Liver (tissue), 3 donors: ENCODE measurements at regions not wholly inside any gene's neighbourhood (a gene's known extent, or its start where the extent isn't known, plus 50 kb on each side); places are given as distances from the start of the nearest gene placed in this dataset.

Experiments
- RXRA ChIP-seq, 2 donors: IDR thresholded peaks; 2 replicates each; pipeline ENCODE4 v1.6.1; 2017 to 2018; ENCODE audit warnings: antibody characterized with exemption in 2 of 2, mild to moderate bottlenecking in 1 of 2
- SP1 ChIP-seq: IDR thresholded peaks from 2 replicates; pipeline ENCODE4 v1.6.1; 2018; ENCODE audit warnings: antibody characterized with exemption, mild to moderate bottlenecking
- TAF1 ChIP-seq: conservative IDR thresholded peaks from 2 replicates; pipeline ENCODE4 v1.6.1; 2016; ENCODE audit warnings: antibody characterized with exemption, mild to moderate bottlenecking
- TF ChIP-seq, protein P1 (sequence below): IDR thresholded peaks from 2 replicates; pipeline ENCODE4 v1.6.1; 2016; ENCODE audit warnings: antibody characterized with exemption
- TF ChIP-seq, protein P2 (sequence below): fragments of 150-350 bp; IDR thresholded peaks from 2 replicates; pipeline ENCODE4 v1.5.1; 2017; ENCODE audit warnings: improper control_type of control experiment, low read depth, low read length; ENCODE audit not compliant: missing input control
- TF ChIP-seq, protein P3 (sequence below): IDR thresholded peaks from 2 replicates; pipeline ENCODE4 v1.6.1; 2016; ENCODE audit warnings: antibody characterized with exemption, mild to moderate bottlenecking
- TF ChIP-seq, protein P4 (sequence below): IDR thresholded peaks from 2 replicates; pipeline ENCODE4 v1.6.1; 2016; ENCODE audit warnings: antibody characterized with exemption
- donor health status: healthy.
- donor health status: healthy.

DNA sequence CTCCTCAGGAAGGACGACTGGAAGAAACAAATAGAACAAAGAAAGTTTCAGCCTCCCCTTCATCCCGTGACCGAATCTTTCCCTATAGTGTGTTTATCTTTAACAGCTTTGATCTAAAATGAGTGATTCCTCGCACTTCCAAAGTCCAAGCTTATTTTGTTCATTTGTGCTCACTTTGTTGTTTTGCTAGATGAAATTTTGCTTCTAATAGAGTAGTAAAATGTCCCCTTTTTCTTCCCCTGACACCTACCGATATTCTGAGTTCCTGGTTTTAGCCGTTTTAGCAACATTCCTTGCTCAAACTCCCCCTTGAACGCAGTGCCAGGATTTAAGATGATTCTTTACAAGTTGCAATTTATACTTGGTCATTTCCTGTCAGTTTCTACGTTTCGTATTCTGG, 204.2 kb downstream of the FGF9 start:
- TF ChIP-seq, protein P1, sequence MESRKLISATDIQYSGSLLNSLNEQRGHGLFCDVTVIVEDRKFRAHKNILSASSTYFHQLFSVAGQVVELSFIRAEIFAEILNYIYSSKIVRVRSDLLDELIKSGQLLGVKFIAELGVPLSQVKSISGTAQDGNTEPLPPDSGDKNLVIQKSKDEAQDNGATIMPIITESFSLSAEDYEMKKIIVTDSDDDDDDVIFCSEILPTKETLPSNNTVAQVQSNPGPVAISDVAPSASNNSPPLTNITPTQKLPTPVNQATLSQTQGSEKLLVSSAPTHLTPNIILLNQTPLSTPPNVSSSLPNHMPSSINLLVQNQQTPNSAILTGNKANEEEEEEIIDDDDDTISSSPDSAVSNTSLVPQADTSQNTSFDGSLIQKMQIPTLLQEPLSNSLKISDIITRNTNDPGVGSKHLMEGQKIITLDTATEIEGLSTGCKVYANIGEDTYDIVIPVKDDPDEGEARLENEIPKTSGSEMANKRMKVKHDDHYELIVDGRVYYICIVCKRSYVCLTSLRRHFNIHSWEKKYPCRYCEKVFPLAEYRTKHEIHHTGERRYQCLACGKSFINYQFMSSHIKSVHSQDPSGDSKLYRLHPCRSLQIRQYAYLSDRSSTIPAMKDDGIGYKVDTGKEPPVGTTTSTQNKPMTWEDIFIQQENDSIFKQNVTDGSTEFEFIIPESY, result no peak
- TF ChIP-seq, protein P2, sequence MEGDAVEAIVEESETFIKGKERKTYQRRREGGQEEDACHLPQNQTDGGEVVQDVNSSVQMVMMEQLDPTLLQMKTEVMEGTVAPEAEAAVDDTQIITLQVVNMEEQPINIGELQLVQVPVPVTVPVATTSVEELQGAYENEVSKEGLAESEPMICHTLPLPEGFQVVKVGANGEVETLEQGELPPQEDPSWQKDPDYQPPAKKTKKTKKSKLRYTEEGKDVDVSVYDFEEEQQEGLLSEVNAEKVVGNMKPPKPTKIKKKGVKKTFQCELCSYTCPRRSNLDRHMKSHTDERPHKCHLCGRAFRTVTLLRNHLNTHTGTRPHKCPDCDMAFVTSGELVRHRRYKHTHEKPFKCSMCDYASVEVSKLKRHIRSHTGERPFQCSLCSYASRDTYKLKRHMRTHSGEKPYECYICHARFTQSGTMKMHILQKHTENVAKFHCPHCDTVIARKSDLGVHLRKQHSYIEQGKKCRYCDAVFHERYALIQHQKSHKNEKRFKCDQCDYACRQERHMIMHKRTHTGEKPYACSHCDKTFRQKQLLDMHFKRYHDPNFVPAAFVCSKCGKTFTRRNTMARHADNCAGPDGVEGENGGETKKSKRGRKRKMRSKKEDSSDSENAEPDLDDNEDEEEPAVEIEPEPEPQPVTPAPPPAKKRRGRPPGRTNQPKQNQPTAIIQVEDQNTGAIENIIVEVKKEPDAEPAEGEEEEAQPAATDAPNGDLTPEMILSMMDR, result no peak
- no peak for TF ChIP-seq RXRA (IDR thresholded peaks at IDR 0.05)
- TF ChIP-seq, protein P3, sequence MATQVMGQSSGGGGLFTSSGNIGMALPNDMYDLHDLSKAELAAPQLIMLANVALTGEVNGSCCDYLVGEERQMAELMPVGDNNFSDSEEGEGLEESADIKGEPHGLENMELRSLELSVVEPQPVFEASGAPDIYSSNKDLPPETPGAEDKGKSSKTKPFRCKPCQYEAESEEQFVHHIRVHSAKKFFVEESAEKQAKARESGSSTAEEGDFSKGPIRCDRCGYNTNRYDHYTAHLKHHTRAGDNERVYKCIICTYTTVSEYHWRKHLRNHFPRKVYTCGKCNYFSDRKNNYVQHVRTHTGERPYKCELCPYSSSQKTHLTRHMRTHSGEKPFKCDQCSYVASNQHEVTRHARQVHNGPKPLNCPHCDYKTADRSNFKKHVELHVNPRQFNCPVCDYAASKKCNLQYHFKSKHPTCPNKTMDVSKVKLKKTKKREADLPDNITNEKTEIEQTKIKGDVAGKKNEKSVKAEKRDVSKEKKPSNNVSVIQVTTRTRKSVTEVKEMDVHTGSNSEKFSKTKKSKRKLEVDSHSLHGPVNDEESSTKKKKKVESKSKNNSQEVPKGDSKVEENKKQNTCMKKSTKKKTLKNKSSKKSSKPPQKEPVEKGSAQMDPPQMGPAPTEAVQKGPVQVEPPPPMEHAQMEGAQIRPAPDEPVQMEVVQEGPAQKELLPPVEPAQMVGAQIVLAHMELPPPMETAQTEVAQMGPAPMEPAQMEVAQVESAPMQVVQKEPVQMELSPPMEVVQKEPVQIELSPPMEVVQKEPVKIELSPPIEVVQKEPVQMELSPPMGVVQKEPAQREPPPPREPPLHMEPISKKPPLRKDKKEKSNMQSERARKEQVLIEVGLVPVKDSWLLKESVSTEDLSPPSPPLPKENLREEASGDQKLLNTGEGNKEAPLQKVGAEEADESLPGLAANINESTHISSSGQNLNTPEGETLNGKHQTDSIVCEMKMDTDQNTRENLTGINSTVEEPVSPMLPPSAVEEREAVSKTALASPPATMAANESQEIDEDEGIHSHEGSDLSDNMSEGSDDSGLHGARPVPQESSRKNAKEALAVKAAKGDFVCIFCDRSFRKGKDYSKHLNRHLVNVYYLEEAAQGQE, result no peak
- TF ChIP-seq, protein P4, sequence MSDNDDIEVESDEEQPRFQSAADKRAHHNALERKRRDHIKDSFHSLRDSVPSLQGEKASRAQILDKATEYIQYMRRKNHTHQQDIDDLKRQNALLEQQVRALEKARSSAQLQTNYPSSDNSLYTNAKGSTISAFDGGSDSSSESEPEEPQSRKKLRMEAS, result no peak
- no peak for TF ChIP-seq SP1
- no peak for TF ChIP-seq TAF1
